Epithelial cell of proximal tubule (primary cell): ENCODE measurements at regions not wholly inside any gene's neighbourhood (a gene's known extent, or its start where the extent isn't known, plus 50 kb on each side); places are given as distances from the start of the nearest gene placed in this dataset.
"Not testable (repeated sequence)": the region's sequence is repeated elsewhere in the genome, so short reads cannot be mapped to it uniquely, and the experiment has no call there.

Experiments used
- DNase-seq: peaks from one replicate; pipeline ENCODE4 v3.0.0-alpha.2; 2011; ENCODE audit warnings: low read depth
- H3K4me3 ChIP-seq: 2 replicates; pipeline ENCODE4 v1.5.1; 2011; ENCODE audit warnings: low read depth, mild to moderate bottlenecking, low read length
- TF ChIP-seq, protein P1 (sequence below): conservative IDR thresholded peaks from 2 replicates; pipeline ENCODE4 v1.5.1; 2012; ENCODE audit warnings: low read depth, mild to moderate bottlenecking, low read length

DNA sequence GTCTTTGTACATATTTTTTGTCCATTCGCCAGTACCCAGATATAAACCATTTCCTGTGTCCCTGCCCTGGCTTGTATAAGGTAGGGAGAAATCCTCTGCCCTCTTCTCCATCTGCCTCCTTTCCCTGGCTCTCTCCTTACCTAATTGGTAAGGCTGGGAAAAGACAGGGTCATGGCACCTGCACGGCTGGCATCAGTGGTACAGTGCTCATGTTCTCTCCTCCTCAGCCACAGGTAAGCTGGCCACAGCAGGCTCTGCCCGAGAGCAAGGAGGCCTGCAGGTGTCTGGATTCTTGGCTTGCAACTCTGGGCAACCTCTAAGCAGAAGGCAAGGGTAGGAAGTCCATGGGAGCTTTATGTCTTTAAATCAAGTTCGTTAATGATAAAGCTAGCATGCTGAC is 419.9 kb downstream of the BUD13 start:
- no peak overlapping the region for H3K4me3 ChIP-seq
- TF ChIP-seq, protein P1, sequence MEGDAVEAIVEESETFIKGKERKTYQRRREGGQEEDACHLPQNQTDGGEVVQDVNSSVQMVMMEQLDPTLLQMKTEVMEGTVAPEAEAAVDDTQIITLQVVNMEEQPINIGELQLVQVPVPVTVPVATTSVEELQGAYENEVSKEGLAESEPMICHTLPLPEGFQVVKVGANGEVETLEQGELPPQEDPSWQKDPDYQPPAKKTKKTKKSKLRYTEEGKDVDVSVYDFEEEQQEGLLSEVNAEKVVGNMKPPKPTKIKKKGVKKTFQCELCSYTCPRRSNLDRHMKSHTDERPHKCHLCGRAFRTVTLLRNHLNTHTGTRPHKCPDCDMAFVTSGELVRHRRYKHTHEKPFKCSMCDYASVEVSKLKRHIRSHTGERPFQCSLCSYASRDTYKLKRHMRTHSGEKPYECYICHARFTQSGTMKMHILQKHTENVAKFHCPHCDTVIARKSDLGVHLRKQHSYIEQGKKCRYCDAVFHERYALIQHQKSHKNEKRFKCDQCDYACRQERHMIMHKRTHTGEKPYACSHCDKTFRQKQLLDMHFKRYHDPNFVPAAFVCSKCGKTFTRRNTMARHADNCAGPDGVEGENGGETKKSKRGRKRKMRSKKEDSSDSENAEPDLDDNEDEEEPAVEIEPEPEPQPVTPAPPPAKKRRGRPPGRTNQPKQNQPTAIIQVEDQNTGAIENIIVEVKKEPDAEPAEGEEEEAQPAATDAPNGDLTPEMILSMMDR: no peak
- no peak for DNase-seq

GRCh38 chr11:116348226-116348625 is 424.6 kb downstream of the BUD13 start:
- no peak overlapping the region for H3K4me3 ChIP-seq
- TF ChIP-seq, protein P1: no peak
- DNase-seq: no peak

DNA sequence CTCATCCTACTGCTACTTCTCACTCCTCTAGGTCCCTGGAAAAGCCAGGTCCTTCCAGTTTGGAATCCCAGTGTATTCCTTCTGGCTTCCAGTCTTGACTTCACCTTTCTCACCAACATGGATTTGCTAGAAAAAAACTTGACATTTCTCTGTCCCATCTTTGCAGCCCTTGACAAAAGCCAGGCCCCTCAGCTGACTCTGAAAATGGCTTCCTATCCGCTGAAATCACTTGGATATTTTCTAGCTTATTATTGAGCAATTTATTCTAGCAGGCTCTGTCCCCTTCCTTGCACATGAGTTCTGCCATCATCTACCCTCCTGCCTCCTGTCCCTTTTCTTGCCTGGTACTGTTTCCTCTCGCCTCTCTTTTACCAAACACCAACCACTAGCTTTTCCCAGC is 427.2 kb downstream of the BUD13 start:
- TF ChIP-seq, protein P1: no peak
- no peak overlapping the region for H3K4me3 ChIP-seq
- no peak for DNase-seq

DNA sequence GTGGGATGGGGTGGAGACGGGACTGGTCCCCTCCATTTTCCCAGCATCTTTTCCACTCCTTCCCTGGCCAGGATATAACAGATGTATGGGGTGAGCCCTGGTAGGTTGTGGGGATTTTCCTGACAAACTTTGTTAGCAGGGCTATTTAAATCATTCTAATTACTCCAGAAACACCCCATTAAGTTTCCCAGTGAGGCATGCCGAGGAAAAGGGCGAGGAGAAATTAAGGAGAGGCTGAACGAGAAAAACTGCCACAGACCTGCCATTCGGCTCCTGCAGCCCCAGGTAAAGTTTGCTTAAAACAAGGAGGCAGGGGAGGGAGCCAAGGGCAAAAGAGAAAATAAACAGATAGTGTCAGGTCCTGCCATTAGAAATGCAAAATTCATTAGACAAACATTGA is 428.2 kb downstream of the BUD13 start:
- TF ChIP-seq, protein P1: no peak
- H3K4me3 ChIP-seq: no peak overlapping the region
- DNase-seq: no peak

- H3K4me3 ChIP-seq: no peak overlapping the region
- TF ChIP-seq, protein P1: no peak
- DNase-seq: no peak
Measured at GRCh38 chr11:116343270-116343669, 429.5 kb downstream of the BUD13 start.

DNA sequence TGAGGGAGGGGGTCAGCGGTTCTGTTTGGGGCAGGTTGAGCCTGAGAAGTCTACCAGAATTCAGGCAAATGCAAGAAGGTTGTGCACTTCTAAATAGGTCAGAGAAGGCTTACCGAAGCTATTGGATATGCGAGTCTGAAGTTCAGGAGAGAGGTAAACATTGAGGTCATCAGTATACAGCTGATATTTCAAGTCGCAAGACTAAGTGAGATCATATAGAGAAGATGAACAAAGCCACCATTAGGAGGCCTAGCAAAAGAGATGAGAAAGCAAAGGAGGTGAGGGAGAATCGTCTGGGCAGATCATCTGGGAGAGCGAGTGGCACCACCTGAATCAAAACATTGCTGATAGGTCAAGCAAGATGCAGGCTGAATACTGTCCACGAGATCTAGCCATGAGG is 430.6 kb downstream of the BUD13 start:
- DNase-seq: no peak
- no peak overlapping the region for H3K4me3 ChIP-seq
- TF ChIP-seq, protein P1: no peak

- no peak for DNase-seq
- no peak overlapping the region for H3K4me3 ChIP-seq
- TF ChIP-seq, protein P1: no peak
Measured at GRCh38 chr11:116339306-116340098, 433.3 kb downstream of the BUD13 start.

DNA sequence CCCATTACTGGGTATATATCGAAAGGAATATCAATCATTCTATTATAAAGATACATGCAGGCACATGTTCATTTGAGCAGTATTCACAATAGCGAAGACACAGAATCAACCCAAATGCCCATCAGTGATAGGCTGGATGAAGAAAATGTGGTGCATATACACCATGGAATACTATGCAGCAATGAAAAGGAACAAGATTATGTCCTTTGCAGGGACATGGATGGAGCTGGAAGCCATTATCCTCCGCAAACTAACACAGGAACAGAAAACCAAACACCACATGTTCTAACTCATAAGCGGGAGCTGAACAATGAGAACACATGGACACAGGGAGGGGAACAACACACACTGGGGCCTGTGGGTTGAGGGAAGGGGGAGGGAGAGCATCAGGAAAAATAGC is 434.3 kb downstream of the BUD13 start:
- not testable (repeated sequence) for H3K4me3 ChIP-seq, DNase-seq
